AG04449 (cell line): ENCODE measurements at regions not wholly inside any gene's neighbourhood (a gene's known extent, or its start where the extent isn't known, plus 50 kb on each side); places are given as distances from the start of the nearest gene placed in this dataset.
"Not testable (repeated sequence)": the region's sequence is repeated elsewhere in the genome, so short reads cannot be mapped to it uniquely, and the experiment has no call there.

ENCODE experiments used
- CTCF ChIA-PET: fragments of 350-600 bp; formaldehyde crosslinking; extraction: SDS; loops from one replicate; lab custom pipeline; 2021; ENCODE audit warnings: antibody characterized with exemption; lab: Yijun Ruan, JAX
- POLR2A ChIA-PET: fragments of 400-600, 350-600 bp; formaldehyde crosslinking; extraction: SDS; loops from one replicate; lab custom pipeline; 2020; ENCODE audit warnings: antibody characterized with exemption, inconsistent platforms; lab: Yijun Ruan, JAX
- DNase-seq: peaks from one replicate; pipeline ENCODE4 v3.0.0-alpha.2; 2010; ENCODE audit warnings: low read depth, low spot score
- H3K4me3 ChIP-seq: 2 replicates; pipeline ENCODE4 v1.5.1; 2011; ENCODE audit warnings: low read depth, mild to moderate bottlenecking, control low read depth, low read length
- TF ChIP-seq, protein P1 (sequence below): IDR thresholded peaks from one replicate; pipeline ENCODE4 v1.5.1; 2011; ENCODE audit warnings: mild to moderate bottlenecking, moderate library complexity, low read length, control low read depth, inconsistent platforms; ENCODE audit not compliant: insufficient read depth; ENCODE audit errors: missing control alignments

DNA sequence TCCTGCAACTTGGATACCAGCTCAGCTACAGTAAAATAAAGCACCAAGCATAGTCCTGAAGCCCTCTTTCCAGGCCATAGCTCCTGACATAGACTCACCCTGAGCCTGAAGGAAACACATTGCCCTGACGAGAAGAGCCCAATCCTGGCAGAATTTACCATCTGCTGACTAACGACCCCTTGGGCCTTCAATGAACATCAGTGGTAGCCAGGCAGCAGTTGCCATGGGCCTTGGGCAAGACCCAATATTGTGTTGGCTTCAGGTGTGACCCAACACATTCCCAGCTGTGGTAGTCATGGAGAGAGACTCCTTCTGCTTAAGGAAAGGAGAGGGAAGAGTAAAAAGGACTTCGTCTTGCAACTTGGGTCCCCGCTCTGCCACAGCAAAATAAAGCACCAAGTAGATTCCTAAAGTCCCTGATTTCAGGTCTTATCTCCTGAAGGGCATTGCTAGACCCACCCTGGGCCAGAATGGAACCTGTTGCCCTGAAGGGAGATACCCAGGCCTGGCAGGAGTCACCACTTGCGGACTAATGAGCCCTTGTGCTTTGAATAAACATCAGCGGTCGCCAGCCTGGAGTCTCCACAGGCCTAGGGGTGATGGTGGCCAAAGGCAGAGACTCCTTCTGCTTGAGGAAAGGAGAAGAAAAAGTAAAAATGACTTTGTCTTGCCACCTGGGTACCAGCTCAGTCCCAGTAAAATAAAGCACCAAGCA, 902.6 kb downstream of the C4orf33 start:
- no peak for DNase-seq
- POLR2A ChIA-PET, result no interaction called here
- TF ChIP-seq, protein P1, sequence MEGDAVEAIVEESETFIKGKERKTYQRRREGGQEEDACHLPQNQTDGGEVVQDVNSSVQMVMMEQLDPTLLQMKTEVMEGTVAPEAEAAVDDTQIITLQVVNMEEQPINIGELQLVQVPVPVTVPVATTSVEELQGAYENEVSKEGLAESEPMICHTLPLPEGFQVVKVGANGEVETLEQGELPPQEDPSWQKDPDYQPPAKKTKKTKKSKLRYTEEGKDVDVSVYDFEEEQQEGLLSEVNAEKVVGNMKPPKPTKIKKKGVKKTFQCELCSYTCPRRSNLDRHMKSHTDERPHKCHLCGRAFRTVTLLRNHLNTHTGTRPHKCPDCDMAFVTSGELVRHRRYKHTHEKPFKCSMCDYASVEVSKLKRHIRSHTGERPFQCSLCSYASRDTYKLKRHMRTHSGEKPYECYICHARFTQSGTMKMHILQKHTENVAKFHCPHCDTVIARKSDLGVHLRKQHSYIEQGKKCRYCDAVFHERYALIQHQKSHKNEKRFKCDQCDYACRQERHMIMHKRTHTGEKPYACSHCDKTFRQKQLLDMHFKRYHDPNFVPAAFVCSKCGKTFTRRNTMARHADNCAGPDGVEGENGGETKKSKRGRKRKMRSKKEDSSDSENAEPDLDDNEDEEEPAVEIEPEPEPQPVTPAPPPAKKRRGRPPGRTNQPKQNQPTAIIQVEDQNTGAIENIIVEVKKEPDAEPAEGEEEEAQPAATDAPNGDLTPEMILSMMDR, result no peak
- CTCF ChIA-PET, result no interaction called here
- no peak overlapping the region for H3K4me3 ChIP-seq

DNA sequence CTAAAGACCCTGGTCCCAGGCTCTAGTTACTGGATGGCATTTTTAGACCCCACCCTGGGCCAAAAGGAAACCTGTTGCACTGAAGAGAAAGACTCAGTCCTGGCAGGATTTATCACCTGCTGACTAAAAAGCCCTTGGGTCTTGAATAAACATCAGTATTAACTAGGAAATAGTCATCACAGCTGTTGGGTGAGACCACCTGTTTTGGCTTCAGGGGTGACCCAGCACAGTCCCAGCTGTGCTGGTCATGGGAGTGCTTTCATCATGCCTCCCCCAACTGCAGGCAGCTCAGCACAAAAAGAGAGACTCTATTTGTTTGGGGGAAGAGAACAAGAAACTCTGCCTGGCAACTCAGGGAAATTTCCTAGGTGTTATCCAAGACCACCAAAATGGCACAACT, 903.2 kb downstream of the C4orf33 start:
- POLR2A ChIA-PET, result no interaction called here

DNA sequence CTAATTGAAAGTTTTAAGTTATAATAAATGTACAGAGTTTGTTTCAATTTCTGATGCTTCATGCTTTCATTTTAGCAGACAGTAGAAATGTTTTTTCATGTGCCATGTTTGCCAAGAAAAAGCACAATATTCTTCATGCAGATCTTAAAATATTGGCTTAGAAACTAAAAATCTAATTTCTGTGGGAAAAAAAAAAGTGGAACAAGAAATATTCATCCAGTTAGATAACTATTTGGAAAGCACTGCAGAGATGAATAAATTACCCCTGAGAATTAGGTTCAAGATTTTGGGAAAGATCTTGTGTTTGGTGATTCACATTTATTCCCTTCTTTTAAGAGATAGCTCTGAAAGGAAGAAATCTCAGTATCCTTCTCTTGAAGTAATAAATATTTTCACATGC, 912.5 kb downstream of the C4orf33 start:
- TF ChIP-seq, protein P1, result no peak
- no peak overlapping the region for H3K4me3 ChIP-seq
- no peak for DNase-seq
- ChIA-PET POLR2A (no interaction called here), CTCF (no interaction called here)

More for the DNA sequence above, 903.2 kb downstream of the C4orf33 start:
- TF ChIP-seq, protein P1, result no peak
- no peak overlapping the region for H3K4me3 ChIP-seq
- DNase-seq, result no peak
- CTCF ChIA-PET, result no interaction called here

DNA sequence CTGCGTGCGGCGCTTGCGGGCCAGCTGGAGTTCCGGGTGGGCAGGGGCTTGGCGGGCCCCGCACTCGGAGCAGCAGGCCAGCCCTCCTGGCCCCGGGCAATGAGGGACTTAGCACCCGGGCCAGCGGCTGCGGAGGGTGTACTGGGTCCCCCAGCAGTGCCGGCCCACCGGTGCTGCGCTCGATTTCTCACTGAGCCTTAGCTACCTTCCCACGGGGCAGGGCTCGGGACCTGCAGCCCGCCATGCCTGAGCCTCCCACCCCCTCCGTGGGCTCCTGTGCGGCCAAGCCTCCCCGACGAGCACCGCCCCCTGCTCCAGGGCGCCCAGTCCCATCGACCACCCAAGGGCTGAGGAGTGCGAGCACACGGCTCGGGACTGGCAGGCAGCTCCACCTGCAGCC, 916.9 kb downstream of the C4orf33 start:
- H3K4me3 ChIP-seq, DNase-seq, CTCF ChIA-PET, POLR2A ChIA-PET: not testable (repeated sequence)

DNA sequence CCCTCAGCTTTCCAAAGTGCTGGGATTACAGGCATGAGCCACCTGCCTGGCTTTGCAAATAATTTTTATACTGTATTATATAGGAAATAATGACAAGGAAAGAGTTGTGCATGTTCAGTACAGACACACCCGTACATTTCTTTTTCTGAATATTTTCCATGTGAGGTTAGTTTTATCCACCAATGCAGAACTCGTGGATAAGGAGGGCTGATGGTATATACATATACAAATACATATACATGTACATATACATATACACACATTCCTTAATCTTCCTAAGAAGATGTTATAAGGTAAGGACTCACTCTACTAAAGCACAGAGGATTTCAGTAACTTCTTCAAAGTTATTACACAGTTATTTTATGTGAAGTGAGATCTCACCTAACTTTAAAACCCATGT, 925.8 kb downstream of the C4orf33 start:
- ChIA-PET CTCF (no interaction called here), POLR2A (no interaction called here)
- H3K4me3 ChIP-seq, result no peak overlapping the region
- no peak for DNase-seq
- TF ChIP-seq, protein P1, result no peak

DNA sequence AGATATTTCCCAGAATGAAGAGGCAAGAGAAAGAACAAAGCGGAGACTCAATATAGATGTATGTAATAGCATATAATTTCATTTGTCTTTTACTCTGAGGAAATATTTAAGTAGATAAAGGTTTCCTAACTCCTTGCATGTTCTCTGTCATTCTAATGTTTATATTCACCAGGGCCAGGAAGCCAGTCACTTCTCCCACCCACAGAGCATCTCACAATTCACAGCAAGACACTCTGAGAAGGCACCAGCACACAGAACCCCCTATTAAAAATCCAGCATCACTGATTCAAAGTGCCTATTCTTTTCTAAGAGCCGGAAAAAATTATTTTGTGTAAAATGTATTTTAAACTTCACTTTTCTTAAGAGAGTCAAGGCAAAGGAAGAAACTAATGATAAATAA, 927.1 kb downstream of the C4orf33 start:
- CTCF ChIA-PET, result no interaction called here
- DNase-seq, result no peak
- TF ChIP-seq, protein P1, result no peak
- POLR2A ChIA-PET, result no interaction called here
- no peak overlapping the region for H3K4me3 ChIP-seq

DNA sequence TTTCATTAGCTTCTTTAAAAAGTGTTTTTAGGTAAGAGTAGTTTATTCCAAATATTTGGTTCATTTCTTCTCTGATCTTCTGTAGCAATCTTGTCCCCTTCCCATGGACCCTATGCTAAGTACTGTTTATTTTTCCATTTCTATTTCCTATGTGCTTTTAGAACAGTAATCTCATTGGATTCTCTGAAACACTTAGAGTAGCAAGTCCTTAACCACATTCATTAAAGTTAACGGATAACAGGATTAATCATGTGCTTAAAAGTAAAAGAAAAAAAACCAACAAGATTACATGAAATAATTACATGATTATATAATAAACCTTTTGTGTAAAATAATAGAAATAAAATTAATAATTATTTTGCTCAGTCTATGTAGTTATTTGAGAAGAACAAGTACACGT, 929.7 kb downstream of the C4orf33 start:
- TF ChIP-seq, protein P1, result no peak
- CTCF ChIA-PET, result no interaction called here
- DNase-seq, result no peak
- H3K4me3 ChIP-seq, result no peak overlapping the region
- POLR2A ChIA-PET, result no interaction called here
